Prostate gland (tissue), 2 donors: ENCODE measurements at regions not wholly inside any gene's neighbourhood (a gene's known extent, or its start where the extent isn't known, plus 50 kb on each side); places are given as distances from the start of the nearest gene placed in this dataset.

Experiments used
- DNase-seq: peaks from one replicate; pipeline ENCODE4 v3.0.0-alpha.2; 2019; ENCODE audit warnings: low spot score
- H3K27ac ChIP-seq, 2 donors: fragments of 200-600 bp; sonication (generic); 2 replicates each; pipeline ENCODE4 v1.5.1; 2017 to 2019
- H3K27me3 ChIP-seq: fragments of 200-600 bp; sonication (generic); replicated peaks from 2 replicates; pipeline ENCODE4 v1.5.1; 2019; ENCODE audit not compliant: insufficient read depth
- H3K36me3 ChIP-seq, 2 donors: fragments of 200-600 bp; sonication (generic); 1 replicate in 1 of 2; 2 replicates in 1 of 2; pipeline versions ENCODE4 v1.5.1 to v1.8.1; 2017 to 2019
- H3K4me1 ChIP-seq: fragments of 200-600 bp; sonication (generic); replicated peaks from 2 replicates; pipeline ENCODE4 v1.5.1; 2019
- H3K4me3 ChIP-seq, 2 donors: fragments of 200-600 bp; sonication (generic); 2 replicates each; pipeline ENCODE4 v1.5.1; 2017 to 2019
- H3K9me3 ChIP-seq: fragments of 200-600 bp; sonication (generic); 2 replicates; pipeline ENCODE4 v1.5.1; 2017
- CTCF ChIP-seq, 4 experiments: fragments of 200-600 bp in 2 of 4; fragments of 450-650 bp in 2 of 4; sonication (generic) in 2 of 4; IDR thresholded peaks; 1 replicate in 3 of 4; 2 replicates in 1 of 4; pipeline ENCODE4 v1.5.1; 2016 to 2019; ENCODE audit warnings: antibody characterized with exemption in 4 of 4, mild to moderate bottlenecking in 2 of 4, moderate library complexity in 2 of 4
- POLR2A ChIP-seq: fragments of 450-650 bp; IDR thresholded peaks from one replicate; pipeline ENCODE4 v1.6.1; 2016; ENCODE audit warnings: antibody characterized with exemption, mild to moderate bottlenecking
- POLR2AphosphoS5 ChIP-seq: sonication (generic); formaldehyde crosslinking; IDR thresholded peaks from one replicate; pipeline ENCODE4 v1.6.1; 2017; ENCODE audit warnings: antibody characterized with exemption
- WGBS: methylation state at CpG from one replicate; pipeline ENCODE4 v1.1.5; 2018; 5-methylcytosine and 5-hydroxymethylcytosine counted together
- intact Hi-C: fragments of 100-400 bp; cut with DNase I; formaldehyde crosslinking; loops from one replicate; pipeline ENCODE4 v1.14.2; 2022

GRCh38 chr1:47676311-47677054 is 238.6 kb downstream of the FOXD2 start:
- 90% methylated on average over 14 of the region's 14 CpGs for WGBS
- Histone ChIP-seq H3K27ac (no peak overlapping the region), H3K4me3 (no peak overlapping the region), H3K4me1 (no peaks in the 10 kb centered on the region), H3K9me3 (no peaks in the 10 kb centered on the region), H3K27me3 (no peaks in the 10 kb centered on the region), H3K36me3 (no peaks in the 10 kb centered on the region)
- intact Hi-C loops: no loop called here
- DNase-seq: no peak
- TF ChIP-seq POLR2AphosphoS5 (no peak), POLR2A (no peak), CTCF (IDR thresholded peaks at IDR 0.05) (no peak)

DNA sequence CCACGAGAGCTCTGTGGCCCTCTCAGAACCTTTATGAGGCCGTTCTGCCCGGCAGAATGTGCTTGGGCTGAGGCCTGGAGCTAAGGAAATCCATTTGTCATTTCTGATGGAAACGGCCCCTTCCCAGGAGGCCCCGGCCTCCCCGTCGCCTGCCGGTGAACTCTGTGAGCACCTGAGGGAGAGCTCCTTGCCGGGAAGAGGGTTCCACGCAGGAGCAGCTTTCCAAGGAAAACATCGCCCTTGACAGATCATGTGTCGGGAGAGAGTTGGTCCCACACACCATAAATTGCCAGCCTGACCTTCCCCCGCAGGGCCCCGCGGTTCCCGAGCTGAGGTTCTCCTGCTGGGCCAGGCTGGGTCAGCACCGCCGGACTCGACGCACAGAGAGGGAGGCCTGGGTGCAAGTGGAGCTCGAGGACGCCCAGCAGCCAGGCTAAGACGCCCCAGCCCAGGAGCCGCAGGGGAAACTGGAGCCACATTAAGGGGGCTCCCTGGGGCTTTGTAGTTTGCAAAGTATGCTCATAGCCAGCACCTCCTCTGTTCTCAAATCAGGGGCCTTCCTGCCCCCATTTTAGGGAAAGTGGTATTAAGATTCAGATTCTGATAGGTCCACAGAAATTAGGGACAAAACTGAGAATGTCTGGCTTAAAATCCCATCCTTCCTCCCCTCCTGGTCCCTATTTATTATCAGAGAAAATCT is 239.5 kb downstream of the FOXD2 start:
- Histone ChIP-seq H3K27ac (no peak overlapping the region), H3K4me1 (no peaks in the 10 kb centered on the region), H3K36me3 (no peaks in the 10 kb centered on the region), H3K27me3 (no peaks in the 10 kb centered on the region), H3K9me3 (no peaks in the 10 kb centered on the region), H3K4me3 (no peak overlapping the region)
- no peak for DNase-seq
- 76% methylated on average over 24 of the region's 24 CpGs for WGBS
- intact Hi-C loops: no loop called here
- no peak for TF ChIP-seq POLR2AphosphoS5
- no peak for TF ChIP-seq POLR2A
- no peak for TF ChIP-seq CTCF (IDR thresholded peaks at IDR 0.05)

- Histone ChIP-seq H3K4me3 (no peak overlapping the region), H3K9me3 (no peaks in the 10 kb centered on the region), H3K27ac (no peak overlapping the region), H3K4me1 (no peaks in the 10 kb centered on the region), H3K27me3 (no peaks in the 10 kb centered on the region), H3K36me3 (no peaks in the 10 kb centered on the region)
- intact Hi-C loops: no loop called here
- TF ChIP-seq POLR2AphosphoS5: no peak
- TF ChIP-seq CTCF (IDR thresholded peaks at IDR 0.05): no peak
- TF ChIP-seq POLR2A: no peak
- 93% methylated on average over 4 of the region's 4 CpGs for WGBS
- no peak for DNase-seq
These were observed 240.7 kb downstream of the FOXD2 start for GRCh38 chr1:47678464-47678980.

DNA sequence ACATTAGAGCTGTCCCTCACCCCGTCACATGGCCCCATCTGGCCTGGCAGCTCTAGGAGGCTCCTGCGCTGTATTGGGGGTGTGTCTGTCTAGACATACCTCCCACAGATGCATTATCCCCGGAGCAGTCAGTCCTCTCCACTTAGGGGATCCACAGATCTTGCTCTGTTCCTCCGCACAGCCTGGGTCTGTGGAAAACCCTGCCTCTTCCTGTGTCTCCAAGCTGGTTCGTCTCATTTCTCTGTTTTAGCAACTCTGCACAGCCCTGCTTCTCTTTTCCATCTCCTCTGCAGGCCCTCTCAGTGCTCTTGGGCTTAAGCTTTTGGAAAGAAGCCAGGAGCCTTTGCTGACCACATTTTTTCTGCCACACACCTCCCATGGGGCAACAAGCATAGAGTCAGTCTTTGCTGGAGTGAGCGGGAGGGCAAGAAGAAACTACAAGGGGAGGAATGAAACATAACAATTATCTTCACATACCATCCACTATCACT is 241.5 kb downstream of the FOXD2 start:
- Histone ChIP-seq H3K27me3 (no peaks in the 10 kb centered on the region), H3K36me3 (no peaks in the 10 kb centered on the region), H3K27ac (no peak overlapping the region), H3K9me3 (no peaks in the 10 kb centered on the region), H3K4me1 (no peaks in the 10 kb centered on the region), H3K4me3 (no peak overlapping the region)
- intact Hi-C loops: no loop called here
- TF ChIP-seq CTCF (IDR thresholded peaks at IDR 0.05) (no peak), POLR2AphosphoS5 (no peak), POLR2A (no peak)
- 85% methylated on average over 6 of the region's 6 CpGs for WGBS
- DNase-seq: no peak
